HepG2 (cell line): ENCODE measurements at regions not wholly inside any gene's neighbourhood (a gene's known extent, or its start where the extent isn't known, plus 50 kb on each side); places are given as distances from the start of the nearest gene placed in this dataset.

Experiments
- ATAC-seq: fragments of 200-7000 bp; cut with Tn5 transposase; 3 replicates; pipeline ENCODE4 v1.9.1; 2020; ENCODE audit warnings: mild to moderate bottlenecking, moderate library complexity
- BruUV-seq: library from RNA; stranded (reverse); fragments of 400-500 nt; replicated peaks from 2 replicates; lab custom pipeline; 2021; lab: Mats Ljungman, UMichigan
- CTCF ChIA-PET: fragments of 300-600 bp; formaldehyde crosslinking; extraction: SDS; loops from one replicate; lab custom pipeline; 2021; ENCODE audit warnings: low total read pairs, inconsistent platforms, low intra/inter-chr PET ratio; lab: Yijun Ruan, JAX
- POLR2A ChIA-PET: fragments of 350-600 bp; sonication (Branson Sonifier 250); formaldehyde crosslinking; loops from one replicate; lab custom pipeline; 2020; ENCODE audit warnings: antibody characterized with exemption, inconsistent platforms; lab: Yijun Ruan, JAX
- DNase-seq: peaks from one replicate; pipeline ENCODE4 v3.0.0-alpha.2; 2015; ENCODE audit warnings: low spot score
- FAIRE-seq: peaks from 3 replicates; lab custom pipeline; 2011; peaks lifted over from hg19 to GRCh38; lab: Jason Lieb, UNC
- H2AFZ ChIP-seq: one replicate; pipeline ENCODE4 v1.6.1; 2011; ENCODE audit warnings: low read length, inconsistent platforms
- H3K27ac ChIP-seq: fragments of 300-600 bp; 3 replicates; pipeline ENCODE4 v1.8.0; 2011; ENCODE audit warnings: mixed run types, mild to moderate bottlenecking, mixed read lengths, low read length, inconsistent platforms; ENCODE audit not compliant: insufficient read depth; ENCODE audit errors: extremely low read length
- H3K27me3 ChIP-seq, 2 experiments: fragments of 200-600 bp in 1 of 2; 2 replicates in 1 of 2; 3 replicates in 1 of 2; pipeline versions ENCODE4 v1.6.0 to v1.8.0; 2011; ENCODE audit warnings: low read length in 2 of 2, mild to moderate bottlenecking in 2 of 2, moderate library complexity in 2 of 2, inconsistent platforms in 1 of 2; ENCODE audit not compliant: insufficient read depth in 2 of 2, control insufficient read depth in 1 of 2
- H3K36me3 ChIP-seq, 2 experiments: fragments of 200-600 bp in 1 of 2; replicated peaks in 1 of 2; 2 replicates in 1 of 2; 3 replicates in 1 of 2; pipeline versions ENCODE4 v1.5.1 to v1.8.0; 2011; ENCODE audit warnings: low read length in 2 of 2, inconsistent platforms in 1 of 2; ENCODE audit not compliant: insufficient read depth in 2 of 2, control insufficient read depth in 1 of 2
- H3K4me1 ChIP-seq: 2 replicates; pipeline ENCODE4 v1.5.1; 2012; ENCODE audit warnings: low read length, inconsistent platforms; ENCODE audit not compliant: insufficient read depth
- H3K4me2 ChIP-seq: 2 replicates; pipeline ENCODE4 v1.6.0; 2011; ENCODE audit warnings: low read depth, low read length, inconsistent platforms
- H3K4me3 ChIP-seq, 3 experiments: fragments of 200-600 bp in 1 of 3; sonication (generic), shearing (Covaris generic) in 1 of 3; replicated peaks in 1 of 3; 2 replicates each; pipeline ENCODE4 v1.5.1; 2011 to 2016; ENCODE audit warnings: low read length in 3 of 3, inconsistent platforms in 2 of 3, low read depth in 2 of 3, mild to moderate bottlenecking in 2 of 3, control low read depth in 1 of 3, mixed read lengths in 1 of 3; ENCODE audit not compliant: insufficient read depth in 1 of 3
- H3K79me2 ChIP-seq: one replicate; pipeline ENCODE4 v1.6.1; 2011; ENCODE audit warnings: low read length, inconsistent platforms; ENCODE audit not compliant: insufficient read depth
- H3K9ac ChIP-seq: 2 replicates; pipeline ENCODE4 v1.6.0; 2011; ENCODE audit warnings: mild to moderate bottlenecking, low read depth, low read length, inconsistent platforms; ENCODE audit not compliant: insufficient read depth
- H3K9me3 ChIP-seq: 2 replicates; pipeline ENCODE4 v1.5.1; 2012; ENCODE audit warnings: mild to moderate bottlenecking, low read length
- H4K20me1 ChIP-seq: 2 replicates; pipeline ENCODE4 v1.6.0; 2011; ENCODE audit warnings: inconsistent platforms, mild to moderate bottlenecking, low read length, moderate library complexity; ENCODE audit not compliant: insufficient read depth
- ATF4 ChIP-seq, 2 experiments: fragments of 450-650 bp in 1 of 2; sonication (generic) in 1 of 2; formaldehyde crosslinking; IDR thresholded peaks; 2 replicates each; pipeline versions ENCODE4 v1.5.0 to v1.8.0; 2020 to 2022; ENCODE audit warnings: mild to moderate bottlenecking in 1 of 2, missing genetic modification reagents in 1 of 2
- ATF7 ChIP-seq, 2 experiments: fragments of 450-650 bp in 1 of 2; sonication (generic) in 1 of 2; formaldehyde crosslinking in 1 of 2; IDR thresholded peaks; 2 replicates each; pipeline versions ENCODE4 v1.4.0 to v1.6.1; 2016 to 2020; ENCODE audit warnings: antibody characterized with exemption in 1 of 2, mild to moderate bottlenecking in 1 of 2, missing genetic modification reagents in 1 of 2
- BATF2 ChIP-seq: sonication (generic); formaldehyde crosslinking; IDR thresholded peaks from 2 replicates; pipeline ENCODE4 v1.8.0; 2022; ENCODE audit warnings: mild to moderate bottlenecking, missing genetic modification reagents, moderate library complexity
- CREB1 ChIP-seq, 2 experiments: fragments of 450-650 bp in 1 of 2; IDR thresholded peaks; 2 replicates each; pipeline ENCODE4 v1.6.1; 2016 to 2017; ENCODE audit warnings: control low read depth in 1 of 2, mild to moderate bottlenecking in 1 of 2, missing compliant biosample characterization in 1 of 2, missing genetic modification characterization in 1 of 2
- CREM ChIP-seq, 2 experiments: sonication (generic) in 1 of 2; formaldehyde crosslinking in 1 of 2; IDR thresholded peaks; 2 replicates each; pipeline versions ENCODE4 v1.4.0 to v1.6.1; 2016 to 2020; ENCODE audit warnings: antibody characterized with exemption in 1 of 2, mild to moderate bottlenecking in 1 of 2, missing genetic modification reagents in 1 of 2
- GTF2F1 ChIP-seq: fragments of 150-350 bp; IDR thresholded peaks from 2 replicates; pipeline ENCODE4 v1.6.1; 2014; ENCODE audit warnings: low read length
- JUNB ChIP-seq: sonication (generic); formaldehyde crosslinking; IDR thresholded peaks from 2 replicates; pipeline ENCODE4 v1.8.0; 2022; ENCODE audit warnings: missing genetic modification reagents, mild to moderate bottlenecking, borderline replicate concordance
- MTF1 ChIP-seq: sonication (generic); formaldehyde crosslinking; IDR thresholded peaks from 2 replicates; pipeline ENCODE4 v1.5.0; 2020; ENCODE audit warnings: missing genetic modification reagents
- MZF1 ChIP-seq: sonication (generic); formaldehyde crosslinking; IDR thresholded peaks from 2 replicates; pipeline ENCODE4 v1.8.1; 2023; ENCODE audit warnings: mild to moderate bottlenecking, missing genetic modification reagents, borderline replicate concordance
- NCOA5 ChIP-seq: sonication (generic); formaldehyde crosslinking; IDR thresholded peaks from 2 replicates; pipeline ENCODE4 v1.4.0; 2020; ENCODE audit warnings: missing genetic modification reagents
- RARA ChIP-seq: IDR thresholded peaks from 2 replicates; pipeline ENCODE4 v1.6.1; 2016; ENCODE audit warnings: missing genetic modification reagents, missing compliant biosample characterization
- STAT5B ChIP-seq: sonication (generic); formaldehyde crosslinking; IDR thresholded peaks from 2 replicates; pipeline ENCODE4 v1.4.0; 2020; ENCODE audit warnings: missing genetic modification reagents
- ZNF224 ChIP-seq: sonication (generic); formaldehyde crosslinking; IDR thresholded peaks from 2 replicates; pipeline ENCODE4 v1.5.0; 2020; ENCODE audit warnings: mild to moderate bottlenecking, missing genetic modification reagents
- ZNF343 ChIP-seq: sonication (generic); formaldehyde crosslinking; IDR thresholded peaks from 2 replicates; pipeline ENCODE4 v1.4.0; 2020; ENCODE audit warnings: mild to moderate bottlenecking, missing genetic modification reagents
- ZNF775 ChIP-seq: sonication (generic); formaldehyde crosslinking; IDR thresholded peaks from 2 replicates; pipeline ENCODE4 v1.4.0; 2020; ENCODE audit warnings: missing genetic modification reagents, mild to moderate bottlenecking, moderate library complexity, borderline replicate concordance
- ZSCAN12 ChIP-seq: sonication (generic); formaldehyde crosslinking; IDR thresholded peaks from 2 replicates; pipeline ENCODE4 v1.9.0; 2021; ENCODE audit warnings: mild to moderate bottlenecking, missing genetic modification reagents
- ZSCAN30 ChIP-seq: sonication (generic); formaldehyde crosslinking; IDR thresholded peaks from 2 replicates; pipeline ENCODE4 v1.5.0; 2020; ENCODE audit warnings: mild to moderate bottlenecking, missing genetic modification reagents
- WGBS: methylation state at CpG from one replicate; pipeline ENCODE4 v1.1.6; 2017; ENCODE audit warnings: low lambda C conversion rate; 5-methylcytosine and 5-hydroxymethylcytosine counted together
- in situ Hi-C: cut with HindIII; loops from 2 replicates; pipeline ENCODE4 v1.10.0; 2017; ENCODE audit warnings: low pct_unique_long_range_greater_than_20kb; ENCODE audit not compliant: extremely low pct_ligation_motif_present
- intact Hi-C: fragments of 100-400 bp; cut with micrococcal nuclease; formaldehyde crosslinking; loops from one replicate; pipeline ENCODE4 v1.10.0; 2022; ENCODE audit not compliant: unreplicated experiment

GRCh38 chr5:152097128-152097527 lies 172.5 kb upstream of the GLRA1 start (continued):
- no peak for TF ChIP-seq MZF1 (CRISPR knock-in tag)
- no peak for TF ChIP-seq ATF4 (CRISPR knock-in tag; IDR thresholded peaks at IDR 0.05)
- no peak for TF ChIP-seq ZNF224 (CRISPR knock-in tag)
- TF ChIP-seq JUNB: no peak
- no peak for TF ChIP-seq CREM (IDR thresholded peaks at IDR 0.05)
- no peak for TF ChIP-seq CREM (CRISPR knock-in tag; IDR thresholded peaks at IDR 0.05)
- TF ChIP-seq NCOA5 (CRISPR knock-in tag): no peak

DNA sequence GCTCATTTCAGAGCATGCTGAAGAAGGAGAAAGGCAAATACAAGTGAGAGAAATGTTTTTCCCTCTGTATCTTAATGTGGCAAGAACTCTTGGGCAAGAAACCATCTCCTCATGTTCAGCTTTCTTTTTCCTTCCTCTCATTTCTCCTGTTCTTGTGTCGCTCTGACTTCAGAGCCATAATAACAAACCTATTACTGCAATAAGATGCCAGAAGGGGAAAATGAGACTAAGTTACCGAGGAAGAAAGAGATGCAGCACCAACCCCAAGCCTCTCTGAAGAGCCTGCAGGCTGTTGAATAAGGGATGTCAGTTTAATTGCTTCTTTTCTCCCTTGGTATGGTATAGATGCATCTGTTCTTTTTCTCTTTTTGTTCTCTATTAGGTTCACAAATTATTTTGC lies 170.1 kb upstream of the GLRA1 start:
- BruUV-seq: no TSS peak
- Histone ChIP-seq H3K9ac (no peak overlapping the region), H3K4me1 (no peaks in the 10 kb centered on the region), H3K27ac (no peak overlapping the region), H3K79me2 (no peaks in the 10 kb centered on the region), H3K9me3 (no peaks in the 10 kb centered on the region), H3K36me3 (no peaks in the 10 kb centered on the region), H3K4me2 (no peak overlapping the region), H4K20me1 (no peaks in the 10 kb centered on the region), H2AFZ (no peak overlapping the region), H3K4me3 (no peak overlapping the region), H3K27me3 (no peaks in the 10 kb centered on the region)
- no peak for TF ChIP-seq ZSCAN12 (CRISPR knock-in tag)
- WGBS: 12% methylated on average over 2 of the region's 2 CpGs
- ATAC-seq (no peak), FAIRE-seq (no peak), DNase-seq (no peak)
- ChIA-PET POLR2A (no interaction called here), CTCF (no interaction called here)
- intact Hi-C loops (no loop called here), in situ Hi-C loops (no loop called here)

GRCh38 chr5:152094060-152094459 lies 169.4 kb upstream of the GLRA1 start:
- Histone ChIP-seq H3K9ac (no peak overlapping the region), H3K9me3 (no peaks in the 10 kb centered on the region), H3K4me1 (no peaks in the 10 kb centered on the region), H3K4me3 (no peak overlapping the region), H3K36me3 (no peaks in the 10 kb centered on the region), H3K79me2 (no peaks in the 10 kb centered on the region), H2AFZ (no peak overlapping the region), H3K4me2 (no peak overlapping the region), H3K27ac (no peak overlapping the region), H4K20me1 (no peaks in the 10 kb centered on the region), H3K27me3 (no peaks in the 10 kb centered on the region)
- BruUV-seq: no TSS peak
- in situ Hi-C loops: no loop called here
- ATAC-seq (no peak), DNase-seq (no peak), FAIRE-seq (no peak)
- POLR2A ChIA-PET: no interaction called here
- 0% methylated on average over 2 of the region's 2 CpGs for WGBS
- intact Hi-C loops: no loop called here
- CTCF ChIA-PET: no interaction called here
- TF ChIP-seq ZSCAN30: no peak
- no peak for TF ChIP-seq ZNF775 (CRISPR knock-in tag)
- TF ChIP-seq ZNF343 (CRISPR knock-in tag): no peak
- no peak for TF ChIP-seq BATF2 (CRISPR knock-in tag)
- no peak for TF ChIP-seq CREB1 (IDR thresholded peaks at IDR 0.05)
- no peak for TF ChIP-seq CREB1 (CRISPR knock-in tag; IDR thresholded peaks at IDR 0.05)
- no peak for TF ChIP-seq MTF1 (CRISPR knock-in tag)
- no peak for TF ChIP-seq ATF7 (IDR thresholded peaks at IDR 0.05)
- no peak for TF ChIP-seq ATF7 (CRISPR knock-in tag; IDR thresholded peaks at IDR 0.05)
- TF ChIP-seq RARA (CRISPR knock-in tag): no peak
- no peak for TF ChIP-seq STAT5B
- TF ChIP-seq GTF2F1: no peak
